ENCODE measurements at regions not wholly inside any gene's neighbourhood (a gene's known extent, or its start where the extent isn't known, plus 50 kb on each side); places are given as distances from the start of the nearest gene placed in this dataset.

GRCh38 chr7:21175714-21176113 is 252.2 kb upstream of the SP4 start:
- TF ChIP-seq POLR2AphosphoS5 (IDR thresholded peaks at IDR 0.05), result no peak
- TF ChIP-seq, protein P1, sequence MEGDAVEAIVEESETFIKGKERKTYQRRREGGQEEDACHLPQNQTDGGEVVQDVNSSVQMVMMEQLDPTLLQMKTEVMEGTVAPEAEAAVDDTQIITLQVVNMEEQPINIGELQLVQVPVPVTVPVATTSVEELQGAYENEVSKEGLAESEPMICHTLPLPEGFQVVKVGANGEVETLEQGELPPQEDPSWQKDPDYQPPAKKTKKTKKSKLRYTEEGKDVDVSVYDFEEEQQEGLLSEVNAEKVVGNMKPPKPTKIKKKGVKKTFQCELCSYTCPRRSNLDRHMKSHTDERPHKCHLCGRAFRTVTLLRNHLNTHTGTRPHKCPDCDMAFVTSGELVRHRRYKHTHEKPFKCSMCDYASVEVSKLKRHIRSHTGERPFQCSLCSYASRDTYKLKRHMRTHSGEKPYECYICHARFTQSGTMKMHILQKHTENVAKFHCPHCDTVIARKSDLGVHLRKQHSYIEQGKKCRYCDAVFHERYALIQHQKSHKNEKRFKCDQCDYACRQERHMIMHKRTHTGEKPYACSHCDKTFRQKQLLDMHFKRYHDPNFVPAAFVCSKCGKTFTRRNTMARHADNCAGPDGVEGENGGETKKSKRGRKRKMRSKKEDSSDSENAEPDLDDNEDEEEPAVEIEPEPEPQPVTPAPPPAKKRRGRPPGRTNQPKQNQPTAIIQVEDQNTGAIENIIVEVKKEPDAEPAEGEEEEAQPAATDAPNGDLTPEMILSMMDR (IDR thresholded peaks at IDR 0.05), result no peak
- TF ChIP-seq POLR2A (IDR thresholded peaks at IDR 0.05), result no peak

Measured in suprapubic skin (tissue), 4 donors.